IPS-20b (cell line): ENCODE measurements at regions not wholly inside any gene's neighbourhood (a gene's known extent, or its start where the extent isn't known, plus 50 kb on each side); places are given as distances from the start of the nearest gene placed in this dataset.

Experiments used
- H3K27ac ChIP-seq: one replicate; pipeline ENCODE4 v1.5.1; 2013; ENCODE audit warnings: low read length
- H3K27me3 ChIP-seq: 2 replicates; pipeline ENCODE4 v1.6.1; 2013; ENCODE audit warnings: mild to moderate bottlenecking, low read length, inconsistent platforms; ENCODE audit not compliant: insufficient read depth
- H3K36me3 ChIP-seq: 2 replicates; pipeline ENCODE4 v1.6.1; 2013; ENCODE audit warnings: low read depth, mild to moderate bottlenecking, inconsistent platforms, low read length, moderate library complexity; ENCODE audit not compliant: insufficient read depth
- H3K4me1 ChIP-seq: 2 replicates; pipeline ENCODE4 v1.6.1; 2013; ENCODE audit warnings: mild to moderate bottlenecking, control low read depth, inconsistent platforms, low read length, moderate library complexity; ENCODE audit not compliant: insufficient read depth
- H3K4me3 ChIP-seq: 2 replicates; pipeline ENCODE4 v1.5.1; 2013; ENCODE audit warnings: mild to moderate bottlenecking, low read length, inconsistent platforms
- H3K9ac ChIP-seq: 2 replicates; pipeline ENCODE4 v1.6.1; 2013; ENCODE audit warnings: low read depth, mild to moderate bottlenecking, inconsistent platforms, low read length, moderate library complexity
- H3K9me3 ChIP-seq: 2 replicates; pipeline ENCODE4 v1.6.1; 2013; ENCODE audit warnings: mild to moderate bottlenecking, low read depth, low read length, inconsistent platforms; ENCODE audit not compliant: insufficient read depth

DNA sequence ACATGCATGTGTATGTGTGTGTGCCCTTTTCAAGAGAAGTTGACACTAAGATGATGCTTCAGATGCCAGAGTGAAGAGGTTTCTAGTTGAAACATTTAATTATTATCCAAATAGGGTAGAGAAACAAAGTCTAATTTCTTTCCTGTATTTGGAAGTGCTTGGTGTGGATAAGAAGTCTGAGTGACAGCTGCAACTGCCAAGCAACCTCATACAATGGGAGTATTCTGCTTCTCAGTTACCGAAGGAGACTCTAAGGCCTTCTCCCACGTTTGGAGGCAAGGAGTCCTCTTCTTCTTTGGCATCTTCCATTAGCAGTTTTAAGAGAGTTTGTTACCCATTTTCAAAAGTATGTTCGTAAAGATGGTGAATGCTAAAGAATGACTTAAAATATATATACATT is 82.4 kb downstream of the HDGFL1 start:
- H3K27me3 ChIP-seq: no peaks in the 10 kb centered on the region
- H3K9me3 ChIP-seq: no peaks in the 10 kb centered on the region
- no peak overlapping the region for H3K27ac ChIP-seq
- H3K36me3 ChIP-seq: no peaks in the 10 kb centered on the region
- H3K9ac ChIP-seq: no peak overlapping the region
- H3K4me3 ChIP-seq: no peak overlapping the region
- peaks cover 20% of the 10 kb centered on the region; the same call in 1 of the 2 replicates for H3K4me1 ChIP-seq

DNA sequence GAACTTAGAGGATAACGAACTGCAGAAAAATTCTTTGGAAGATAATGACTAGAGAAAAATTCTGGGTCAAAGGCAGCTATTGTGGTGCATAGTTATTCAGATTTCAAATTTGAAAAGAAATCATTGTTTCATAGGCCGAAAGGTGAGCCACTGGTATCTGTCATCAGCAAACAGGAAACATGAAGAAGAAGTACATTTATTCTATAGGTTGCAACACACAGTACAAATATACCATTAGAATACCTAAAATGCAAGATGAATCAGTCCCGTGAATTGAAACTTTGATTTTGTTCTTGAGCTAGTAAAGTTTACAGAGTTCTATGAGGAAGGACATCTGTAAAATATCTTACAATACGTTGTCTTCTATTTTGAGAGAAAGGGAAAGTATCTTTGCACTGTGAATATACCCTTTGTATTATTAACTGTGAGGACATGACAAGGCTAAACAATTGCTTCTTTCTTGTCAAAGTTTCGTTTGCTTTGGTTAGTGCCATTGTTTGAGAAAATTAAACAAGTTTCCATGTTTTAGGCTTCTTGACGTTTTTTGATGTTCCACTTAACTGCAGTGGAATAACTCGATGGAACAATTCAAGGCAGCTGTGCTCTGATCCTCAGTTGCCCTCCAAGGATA is 84.7 kb downstream of the HDGFL1 start:
- Histone ChIP-seq H3K27me3 (no peaks in the 10 kb centered on the region), H3K27ac (no peak overlapping the region), H3K4me3 (no peak overlapping the region), H3K4me1 (peaks cover 14% of the 10 kb centered on the region; the same call in 1 of the 2 replicates), H3K9ac (no peak overlapping the region), H3K36me3 (no peaks in the 10 kb centered on the region), H3K9me3 (no peaks in the 10 kb centered on the region)

DNA sequence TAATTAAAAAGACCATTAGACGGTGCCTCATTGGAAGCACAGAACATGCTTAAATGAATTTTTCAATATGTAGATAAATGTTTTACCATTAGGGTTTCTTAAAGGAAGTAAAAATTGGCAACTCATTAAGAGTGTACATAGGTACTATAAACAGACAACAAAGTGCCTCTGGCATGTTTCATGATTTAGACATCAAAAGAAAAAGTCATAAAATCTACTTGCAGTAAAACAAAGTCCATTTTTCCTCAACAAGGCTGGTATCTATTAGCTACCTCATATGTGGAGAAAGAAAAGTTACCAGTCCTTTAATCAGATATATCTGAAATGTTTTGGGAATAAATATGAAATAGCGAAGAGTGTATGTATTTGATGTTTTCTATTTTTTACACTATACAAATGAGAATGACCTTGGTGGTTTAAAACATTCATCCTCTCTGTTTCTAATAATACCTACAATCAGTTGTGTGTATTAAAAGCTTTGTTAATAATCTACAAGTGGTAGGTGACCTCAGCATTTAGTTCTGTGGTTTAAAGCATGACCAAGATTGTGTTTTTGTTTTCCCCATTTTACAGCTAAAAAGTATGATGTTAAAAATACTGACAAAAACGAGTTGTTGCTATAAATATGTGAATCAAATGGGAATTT is 87.5 kb downstream of the HDGFL1 start:
- Histone ChIP-seq H3K4me1 (peaks cover 9% of the 10 kb centered on the region; the same call in 1 of the 2 replicates), H3K9ac (no peak overlapping the region), H3K27me3 (no peaks in the 10 kb centered on the region), H3K9me3 (no peaks in the 10 kb centered on the region), H3K36me3 (no peaks in the 10 kb centered on the region), H3K27ac (no peak overlapping the region), H3K4me3 (no peak overlapping the region)

- Histone ChIP-seq H3K9me3 (no peaks in the 10 kb centered on the region), H3K36me3 (no peaks in the 10 kb centered on the region)
Observed at GRCh38 chr6:22657352-22657980, 88.1 kb downstream of the HDGFL1 start.

DNA sequence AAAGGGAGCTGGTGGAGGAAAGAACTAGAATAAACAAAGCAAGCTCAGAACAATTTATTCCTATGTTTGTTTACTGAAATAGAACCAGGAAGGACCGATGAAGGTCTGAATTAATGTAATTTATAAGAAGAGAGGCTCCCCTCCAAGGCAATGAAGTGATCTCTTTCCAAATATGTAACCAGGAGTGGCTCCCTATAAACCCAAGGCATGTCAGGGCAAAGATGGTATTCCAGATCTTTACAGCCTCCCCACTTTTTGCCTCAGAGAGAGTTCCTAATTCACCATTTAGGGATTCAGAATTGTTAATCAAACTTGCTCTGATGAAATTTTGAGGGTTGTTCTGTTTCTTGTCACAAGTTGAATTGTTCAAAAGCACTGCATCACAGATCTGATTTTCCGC is 88.8 kb downstream of the HDGFL1 start:
- Histone ChIP-seq H3K4me1 (peaks cover 9% of the 10 kb centered on the region; the same call in 1 of the 2 replicates), H3K9ac (no peak overlapping the region), H3K9me3 (no peaks in the 10 kb centered on the region), H3K36me3 (no peaks in the 10 kb centered on the region), H3K4me3 (no peak overlapping the region), H3K27ac (no peak overlapping the region), H3K27me3 (no peaks in the 10 kb centered on the region)

More at GRCh38 chr6:22657352-22657980, 88.1 kb downstream of the HDGFL1 start:
- Histone ChIP-seq H3K27ac (no peak overlapping the region), H3K27me3 (no peaks in the 10 kb centered on the region), H3K9ac (no peak overlapping the region), H3K4me1 (peaks cover 9% of the 10 kb centered on the region; the same call in 1 of the 2 replicates), H3K4me3 (no peak overlapping the region)

GRCh38 chr6:22658934-22659333 is 89.6 kb downstream of the HDGFL1 start:
- Histone ChIP-seq H3K9ac (no peak overlapping the region), H3K9me3 (no peaks in the 10 kb centered on the region), H3K4me3 (no peak overlapping the region), H3K27ac (no peak overlapping the region), H3K4me1 (peaks cover 7% of the 10 kb centered on the region; the same call in 1 of the 2 replicates), H3K27me3 (no peaks in the 10 kb centered on the region), H3K36me3 (no peaks in the 10 kb centered on the region)

- H3K36me3 ChIP-seq: no peaks in the 10 kb centered on the region
- H3K27ac ChIP-seq: no peak overlapping the region
- H3K4me1 ChIP-seq: no peaks in the 10 kb centered on the region
- H3K9me3 ChIP-seq: no peaks in the 10 kb centered on the region
- H3K27me3 ChIP-seq: no peaks in the 10 kb centered on the region
- no peak overlapping the region for H3K4me3 ChIP-seq
- H3K9ac ChIP-seq: no peak overlapping the region
Observed at GRCh38 chr6:22664968-22665367, 95.6 kb downstream of the HDGFL1 start.

DNA sequence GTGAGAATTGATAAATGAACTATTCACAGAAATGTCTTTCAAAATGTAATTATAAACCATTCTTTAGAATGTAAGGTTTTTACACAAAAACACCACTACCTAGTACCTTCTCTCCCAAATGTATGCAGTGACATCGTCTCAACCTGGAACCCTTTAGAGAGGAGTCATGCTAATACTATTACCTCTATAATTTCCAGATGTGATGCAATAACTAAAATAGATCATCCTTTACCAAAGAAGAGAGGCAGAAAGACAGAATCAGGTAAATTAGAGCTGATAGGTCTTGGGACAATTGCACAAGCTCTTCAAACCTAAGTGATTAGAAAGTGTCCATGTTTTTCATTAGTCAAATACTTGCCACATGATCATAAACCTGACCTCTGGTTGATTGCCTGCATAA is 96.7 kb downstream of the HDGFL1 start:
- H3K36me3 ChIP-seq: no peaks in the 10 kb centered on the region
- no peak overlapping the region for H3K4me3 ChIP-seq
- H3K27ac ChIP-seq: no peak overlapping the region
- no peaks in the 10 kb centered on the region for H3K4me1 ChIP-seq
- H3K9ac ChIP-seq: no peak overlapping the region
- H3K9me3 ChIP-seq: no peaks in the 10 kb centered on the region
- no peaks in the 10 kb centered on the region for H3K27me3 ChIP-seq

DNA sequence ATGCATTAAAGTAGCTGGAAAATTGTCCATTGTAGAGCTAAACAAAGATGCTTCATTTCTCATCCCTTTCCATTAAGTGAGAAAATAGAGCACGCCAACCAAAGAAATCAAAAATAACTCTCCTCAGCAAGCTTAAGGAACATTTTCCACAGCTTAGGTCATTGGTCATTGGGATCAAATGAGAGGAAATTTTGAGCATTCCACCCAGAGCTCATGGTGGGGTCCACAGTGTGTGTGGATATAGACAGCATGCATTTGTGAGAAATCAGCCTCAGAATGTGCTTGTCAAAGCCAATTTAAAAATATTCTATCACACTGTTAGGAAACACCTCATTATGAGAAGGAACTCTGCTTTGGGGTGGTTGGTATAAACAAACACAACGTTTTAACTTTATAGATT is 97.2 kb downstream of the HDGFL1 start:
- Histone ChIP-seq H3K9me3 (no peaks in the 10 kb centered on the region), H3K4me3 (no peak overlapping the region)

GRCh38 chr6:22667855-22668254 is 98.5 kb downstream of the HDGFL1 start:
- H3K27ac ChIP-seq: no peak overlapping the region
- no peaks in the 10 kb centered on the region for H3K36me3 ChIP-seq
- no peak overlapping the region for H3K9ac ChIP-seq

More for the DNA sequence above, 97.2 kb downstream of the HDGFL1 start:
- Histone ChIP-seq H3K4me1 (no peaks in the 10 kb centered on the region), H3K27me3 (no peaks in the 10 kb centered on the region), H3K9ac (no peak overlapping the region), H3K27ac (no peak overlapping the region), H3K36me3 (no peaks in the 10 kb centered on the region)

GRCh38 chr6:22668307-22668706 is 98.9 kb downstream of the HDGFL1 start:
- Histone ChIP-seq H3K36me3 (no peaks in the 10 kb centered on the region), H3K27ac (no peak overlapping the region), H3K27me3 (no peaks in the 10 kb centered on the region), H3K9ac (no peak overlapping the region), H3K4me3 (no peak overlapping the region), H3K9me3 (no peaks in the 10 kb centered on the region), H3K4me1 (no peaks in the 10 kb centered on the region)

More at GRCh38 chr6:22667855-22668254, 98.5 kb downstream of the HDGFL1 start:
- Histone ChIP-seq H3K27me3 (no peaks in the 10 kb centered on the region), H3K4me3 (no peak overlapping the region), H3K4me1 (no peaks in the 10 kb centered on the region), H3K9me3 (no peaks in the 10 kb centered on the region)

DNA sequence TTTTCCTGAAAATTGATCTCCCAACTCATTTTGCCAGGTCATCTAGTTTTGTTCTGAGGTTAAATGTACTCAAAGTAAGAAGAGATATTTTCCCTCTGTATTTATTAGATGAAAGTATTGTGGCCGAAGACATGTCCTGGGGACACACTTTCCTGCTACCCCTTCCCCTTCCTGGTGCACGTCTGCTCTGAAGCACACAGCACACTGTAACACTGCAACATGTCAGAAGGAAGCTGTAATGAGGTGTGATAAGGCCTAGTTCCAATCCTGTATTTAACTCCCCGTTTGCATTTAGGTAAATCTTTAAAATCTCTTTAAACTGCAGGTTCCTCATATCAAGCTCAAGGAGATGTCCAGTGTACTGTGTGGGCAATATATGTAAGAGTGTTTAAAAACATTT is 99.4 kb downstream of the HDGFL1 start:
- Histone ChIP-seq H3K9ac (no peak overlapping the region), H3K27ac (no peak overlapping the region), H3K36me3 (no peaks in the 10 kb centered on the region), H3K4me1 (no peaks in the 10 kb centered on the region), H3K27me3 (no peaks in the 10 kb centered on the region), H3K4me3 (no peak overlapping the region), H3K9me3 (no peaks in the 10 kb centered on the region)
